IPS-20b (cell line): ENCODE measurements at regions not wholly inside any gene's neighbourhood (a gene's known extent, or its start where the extent isn't known, plus 50 kb on each side); places are given as distances from the start of the nearest gene placed in this dataset.

Experiments
- H3K27ac ChIP-seq: one replicate; pipeline ENCODE4 v1.5.1; 2013; ENCODE audit warnings: low read length
- H3K27me3 ChIP-seq: 2 replicates; pipeline ENCODE4 v1.6.1; 2013; ENCODE audit warnings: mild to moderate bottlenecking, low read length, inconsistent platforms; ENCODE audit not compliant: insufficient read depth
- H3K36me3 ChIP-seq: 2 replicates; pipeline ENCODE4 v1.6.1; 2013; ENCODE audit warnings: low read depth, mild to moderate bottlenecking, inconsistent platforms, low read length, moderate library complexity; ENCODE audit not compliant: insufficient read depth
- H3K4me1 ChIP-seq: 2 replicates; pipeline ENCODE4 v1.6.1; 2013; ENCODE audit warnings: mild to moderate bottlenecking, control low read depth, inconsistent platforms, low read length, moderate library complexity; ENCODE audit not compliant: insufficient read depth
- H3K4me3 ChIP-seq: 2 replicates; pipeline ENCODE4 v1.5.1; 2013; ENCODE audit warnings: mild to moderate bottlenecking, low read length, inconsistent platforms
- H3K9ac ChIP-seq: 2 replicates; pipeline ENCODE4 v1.6.1; 2013; ENCODE audit warnings: low read depth, mild to moderate bottlenecking, inconsistent platforms, low read length, moderate library complexity
- H3K9me3 ChIP-seq: 2 replicates; pipeline ENCODE4 v1.6.1; 2013; ENCODE audit warnings: mild to moderate bottlenecking, low read depth, low read length, inconsistent platforms; ENCODE audit not compliant: insufficient read depth

DNA sequence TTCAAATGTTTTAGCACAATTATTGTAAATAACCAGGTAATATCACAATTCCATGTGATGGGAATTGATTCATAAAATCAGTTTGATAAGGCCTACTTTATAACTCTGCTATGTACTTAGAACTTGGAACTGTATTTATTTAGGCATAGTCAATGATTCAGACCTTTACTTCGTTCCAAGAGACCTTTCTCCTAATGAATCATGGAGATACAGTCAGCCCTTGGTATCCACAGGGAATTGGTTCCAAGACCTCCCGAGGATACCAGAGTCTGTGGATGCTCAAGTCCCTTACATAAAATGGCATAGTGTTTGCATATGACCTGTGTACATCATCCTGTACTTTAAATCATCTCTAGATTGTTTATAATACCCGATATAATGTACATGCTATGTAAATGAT is 60.8 kb upstream of the UMPS start:
- Histone ChIP-seq H3K9ac (no peak overlapping the region), H3K4me1 (no peaks in the 10 kb centered on the region), H3K4me3 (no peak overlapping the region), H3K27me3 (no peaks in the 10 kb centered on the region), H3K27ac (no peak overlapping the region), H3K36me3 (no peaks in the 10 kb centered on the region), H3K9me3 (no peaks in the 10 kb centered on the region)

GRCh38 chr3:124671106-124671505 is 59.1 kb upstream of the UMPS start:
- H3K27me3 ChIP-seq, result no peaks in the 10 kb centered on the region
- H3K27ac ChIP-seq, result no peak overlapping the region
- H3K36me3 ChIP-seq, result no peaks in the 10 kb centered on the region
- H3K4me3 ChIP-seq, result no peak overlapping the region
- H3K9me3 ChIP-seq, result no peaks in the 10 kb centered on the region
- H3K9ac ChIP-seq, result no peak overlapping the region
- H3K4me1 ChIP-seq, result no peaks in the 10 kb centered on the region

DNA sequence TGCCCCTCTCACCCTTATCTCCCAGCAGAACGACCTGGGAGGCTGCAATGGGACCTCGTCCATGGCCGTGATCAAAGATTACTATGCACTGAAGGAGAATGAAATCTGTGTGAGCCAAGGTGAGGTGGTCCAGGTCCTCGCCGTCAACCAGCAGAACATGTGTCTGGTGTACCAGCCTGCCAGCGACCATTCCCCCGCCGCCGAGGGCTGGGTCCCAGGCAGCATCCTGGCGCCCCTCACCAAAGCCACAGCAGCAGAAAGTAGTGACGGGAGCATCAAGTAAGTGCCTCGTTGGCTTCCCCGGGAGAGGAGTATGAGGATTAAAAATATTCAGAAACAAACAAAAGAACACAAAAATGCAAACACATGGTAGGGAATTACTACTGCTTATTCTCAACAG is 55.9 kb upstream of the UMPS start:
- Histone ChIP-seq H3K9ac (no peak overlapping the region), H3K27me3 (no peaks in the 10 kb centered on the region), H3K4me1 (no peaks in the 10 kb centered on the region), H3K9me3 (no peaks in the 10 kb centered on the region), H3K4me3 (no peak overlapping the region), H3K36me3 (no peaks in the 10 kb centered on the region), H3K27ac (no peak overlapping the region)

GRCh38 chr3:124676236-124676635 is 54.0 kb upstream of the UMPS start:
- no peaks in the 10 kb centered on the region for H3K27me3 ChIP-seq
- H3K4me3 ChIP-seq, result no peak overlapping the region
- no peaks in the 10 kb centered on the region for H3K36me3 ChIP-seq
- no peak overlapping the region for H3K27ac ChIP-seq
- no peaks in the 10 kb centered on the region for H3K4me1 ChIP-seq
- no peaks in the 10 kb centered on the region for H3K9me3 ChIP-seq
- no peak overlapping the region for H3K9ac ChIP-seq

DNA sequence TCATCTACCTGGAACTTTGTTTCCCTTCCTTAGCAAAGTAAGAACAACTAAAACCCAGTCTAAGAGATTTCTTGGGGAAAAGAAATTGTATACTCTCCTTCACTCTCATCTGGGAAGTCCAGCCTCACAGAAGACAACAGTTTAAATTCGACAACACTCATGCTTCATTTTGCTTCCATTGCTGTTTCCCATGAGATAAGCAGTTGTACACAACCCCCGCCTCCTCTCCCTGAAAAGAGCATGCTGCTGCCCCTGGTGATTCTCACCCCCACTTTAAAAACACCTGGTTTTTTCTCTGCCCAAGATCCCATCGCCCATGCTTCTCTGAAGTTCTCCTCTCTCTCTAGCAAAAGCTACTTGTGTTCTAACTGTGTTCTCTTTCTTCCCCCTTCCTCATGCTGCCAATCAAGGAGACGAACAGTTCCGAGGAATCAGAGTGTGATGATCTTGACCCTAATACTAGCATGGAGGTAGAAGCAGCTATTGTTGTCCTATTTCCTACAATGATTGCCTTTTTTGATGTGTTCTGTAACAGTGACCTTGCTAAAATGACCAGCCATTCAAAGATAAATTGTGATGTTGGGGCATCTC is 51.1 kb upstream of the UMPS start:
- Histone ChIP-seq H3K9me3 (no peaks in the 10 kb centered on the region), H3K27ac (no peak overlapping the region), H3K9ac (no peak overlapping the region), H3K27me3 (no peaks in the 10 kb centered on the region), H3K4me3 (no peak overlapping the region), H3K36me3 (no peaks in the 10 kb centered on the region), H3K4me1 (no peaks in the 10 kb centered on the region)
